ENCODE measurements at regions not wholly inside any gene's neighbourhood (a gene's known extent, or its start where the extent isn't known, plus 50 kb on each side); places are given as distances from the start of the nearest gene placed in this dataset.
A peak's percentile ranks its signal among the peaks of the same experiment; 100 is the strongest.

GRCh38 chr14:106877517-106877916 lies 1351.1 kb downstream of the TMEM121 start:
- no peak for DNase-seq (ENCODE audit: low read depth)
- no peak for TF ChIP-seq CTCF (conservative IDR thresholded peaks at IDR 0.05; ENCODE audit: low read depth, low read length)
- no peak overlapping the region for H3K4me3 ChIP-seq (ENCODE audit: low read length)

GRCh38 chr14:106879241-106879640 lies 1352.9 kb downstream of the TMEM121 start:
- H3K4me3 ChIP-seq (ENCODE audit: low read length): no peak overlapping the region
- peak; percentile 16 for TF ChIP-seq CTCF (conservative IDR thresholded peaks at IDR 0.05; ENCODE audit: low read depth, low read length)
- no peak for DNase-seq (ENCODE audit: low read depth)

GRCh38 chr14:106883218-106883692 lies 1356.9 kb downstream of the TMEM121 start:
- no peak for DNase-seq (ENCODE audit: low read depth)
- H3K4me3 ChIP-seq (ENCODE audit: low read length): no peak overlapping the region
- TF ChIP-seq CTCF (conservative IDR thresholded peaks at IDR 0.05; ENCODE audit: low read depth, low read length): peak; percentile 44
